Endothelial cell (in vitro differentiated cells): ENCODE measurements at regions not wholly inside any gene's neighbourhood (a gene's known extent, or its start where the extent isn't known, plus 50 kb on each side); places are given as distances from the start of the nearest gene placed in this dataset.

Source experiments
- DNase-seq: peaks from one replicate; pipeline ENCODE4 v3.0.0; 2021; ENCODE audit warnings: low spot score
- H3K27ac Mint-ChIP-seq: one replicate; pipeline ENCODE4 v1.8.0; 2021; ENCODE audit warnings: mixed read lengths, inconsistent platforms; ENCODE audit not compliant: unreplicated experiment
- H3K27me3 Mint-ChIP-seq: one replicate; pipeline ENCODE4 v1.8.0; 2021; ENCODE audit warnings: mild to moderate bottlenecking, moderate library complexity, mixed read lengths, inconsistent platforms; ENCODE audit not compliant: unreplicated experiment
- H3K36me3 Mint-ChIP-seq: one replicate; pipeline ENCODE4 v1.8.0; 2021; ENCODE audit warnings: mild to moderate bottlenecking, low read depth, mixed read lengths, inconsistent platforms; ENCODE audit not compliant: unreplicated experiment
- H3K4me1 Mint-ChIP-seq: one replicate; pipeline ENCODE4 v1.8.0; 2021; ENCODE audit warnings: mild to moderate bottlenecking, mixed read lengths, inconsistent platforms; ENCODE audit not compliant: unreplicated experiment
- H3K4me3 Mint-ChIP-seq: one replicate; pipeline ENCODE4 v1.8.0; 2021; ENCODE audit warnings: mild to moderate bottlenecking, mixed read lengths, inconsistent platforms; ENCODE audit not compliant: unreplicated experiment
- H3K9me3 Mint-ChIP-seq: one replicate; pipeline ENCODE4 v1.8.0; 2021; ENCODE audit warnings: mixed read lengths, inconsistent platforms; ENCODE audit not compliant: unreplicated experiment
- CTCF ChIP-seq: fragments of 200-600 bp; sonication (generic); IDR thresholded peaks from one replicate; pipeline ENCODE4 v1.5.0; 2021; ENCODE audit warnings: antibody characterized with exemption; ENCODE audit not compliant: unreplicated experiment

GRCh38 chr18:41462946-41463345, 492.1 kb upstream of the PIK3C3 start:
- TF ChIP-seq CTCF = no peak
- Mint-ChIP-seq H3K27me3 (peaks cover 2% of the 10 kb centered on the region), H3K27ac (no peak overlapping the region), H3K4me3 (no peak overlapping the region), H3K4me1 (peaks cover 8% of the 10 kb centered on the region), H3K9me3 (no peaks in the 10 kb centered on the region), H3K36me3 (no peaks in the 10 kb centered on the region)
- no peak for DNase-seq

- H3K4me3 Mint-ChIP-seq = no peak overlapping the region
- H3K4me1 Mint-ChIP-seq = peaks cover 8% of the 10 kb centered on the region
- peaks cover 2% of the 10 kb centered on the region for H3K27me3 Mint-ChIP-seq
- H3K36me3 Mint-ChIP-seq = no peaks in the 10 kb centered on the region
- H3K9me3 Mint-ChIP-seq = no peaks in the 10 kb centered on the region
- H3K27ac Mint-ChIP-seq = no peak overlapping the region
- DNase-seq = no peak
- TF ChIP-seq CTCF = no peak
Observed at GRCh38 chr18:41461114-41461513, 493.9 kb upstream of the PIK3C3 start.

- Mint-ChIP-seq H3K4me3 (no peak overlapping the region), H3K9me3 (no peaks in the 10 kb centered on the region), H3K27me3 (no peaks in the 10 kb centered on the region), H3K27ac (no peak overlapping the region), H3K36me3 (no peaks in the 10 kb centered on the region), H3K4me1 (peaks cover 8% of the 10 kb centered on the region)
- TF ChIP-seq CTCF = no peak
- no peak for DNase-seq
Observed at GRCh38 chr18:41459656-41460055, 495.4 kb upstream of the PIK3C3 start.

GRCh38 chr18:41458376-41458775, 496.7 kb upstream of the PIK3C3 start:
- Mint-ChIP-seq H3K9me3 (no peaks in the 10 kb centered on the region), H3K4me1 (peaks cover under 1% of the 10 kb centered on the region), H3K36me3 (no peaks in the 10 kb centered on the region), H3K27ac (no peak overlapping the region), H3K4me3 (no peak overlapping the region), H3K27me3 (no peaks in the 10 kb centered on the region)
- TF ChIP-seq CTCF = no peak
- DNase-seq = no peak

GRCh38 chr18:41457765-41458326, 497.2 kb upstream of the PIK3C3 start:
- no peaks in the 10 kb centered on the region for H3K36me3 Mint-ChIP-seq
- no peak overlapping the region for H3K4me3 Mint-ChIP-seq
- no peak for TF ChIP-seq CTCF
- H3K4me1 Mint-ChIP-seq = no peaks in the 10 kb centered on the region
- no peak for DNase-seq
- H3K9me3 Mint-ChIP-seq = no peaks in the 10 kb centered on the region
- H3K27ac Mint-ChIP-seq = no peak overlapping the region
- H3K27me3 Mint-ChIP-seq = no peaks in the 10 kb centered on the region
